Transverse colon (tissue), 4 donors: ENCODE measurements at regions not wholly inside any gene's neighbourhood (a gene's known extent, or its start where the extent isn't known, plus 50 kb on each side); places are given as distances from the start of the nearest gene placed in this dataset.

Experiments
- DNase-seq: peaks from one replicate; pipeline ENCODE4 v3.0.0-alpha.2; 2019
- H3K27ac ChIP-seq, 4 donors: fragments of 200-600 bp; sonication (generic); 2 replicates each; pipeline ENCODE4 v1.5.1; 2016 to 2018; ENCODE audit warnings: inconsistent platforms in 4 of 4
- H3K27me3 ChIP-seq: fragments of 200-600 bp; sonication (generic); 2 replicates; pipeline ENCODE4 v1.5.1; 2017; ENCODE audit warnings: inconsistent platforms
- H3K36me3 ChIP-seq, 4 donors: fragments of 200-600 bp; sonication (generic); 2 replicates each; pipeline ENCODE4 v1.5.1; 2017 to 2019; ENCODE audit warnings: inconsistent platforms in 4 of 4
- H3K4me1 ChIP-seq, 4 donors: fragments of 200-600 bp; sonication (generic); 2 replicates each; pipeline ENCODE4 v1.5.1; 2017 to 2020; ENCODE audit warnings: inconsistent platforms in 4 of 4
- H3K4me3 ChIP-seq, 4 donors: fragments of 200-600 bp; sonication (generic); 1 replicate in 1 of 4; 2 replicates in 3 of 4; pipeline versions ENCODE4 v1.5.1 to v1.6.1; 2017 to 2019; ENCODE audit warnings: inconsistent platforms in 4 of 4
- H3K9me3 ChIP-seq, 2 donors: fragments of 200-600 bp; sonication (generic); 2 replicates each; pipeline ENCODE4 v1.5.1; 2017 to 2019; ENCODE audit warnings: inconsistent platforms in 2 of 2
- EP300 ChIP-seq: sonication (generic); formaldehyde crosslinking; IDR thresholded peaks from one replicate; pipeline ENCODE4 v1.6.1; 2017; ENCODE audit warnings: antibody characterized with exemption, low read depth
- POLR2A ChIP-seq: fragments of 450-650 bp; IDR thresholded peaks from one replicate; pipeline ENCODE4 v1.6.1; 2016; ENCODE audit warnings: antibody characterized with exemption, mild to moderate bottlenecking, moderate library complexity
- POLR2AphosphoS5 ChIP-seq, 3 donors: sonication (generic); formaldehyde crosslinking; IDR thresholded peaks; one replicate each; pipeline ENCODE4 v1.6.1; 2016; ENCODE audit warnings: antibody characterized with exemption in 3 of 3
- WGBS, 2 donors: methylation state at CpG; one replicate each; pipeline ENCODE4 v1.1.5; 2018; ENCODE audit warnings: low coverage in 1 of 2; 5-methylcytosine and 5-hydroxymethylcytosine counted together
- in situ Hi-C, 4 donors: fragments of 200-750 bp; cut with MboI; loops; one replicate each; pipeline versions ENCODE4 v1.15.0 to v1.15.1; 2017; ENCODE audit warnings: low sequenced_read_pairs in 3 of 4, low pct_ligation_motif_present in 1 of 4, low pct_unique_long_range_greater_than_20kb in 1 of 4
- intact Hi-C: fragments of 100-400 bp; cut with DNase I; formaldehyde crosslinking; loops from one replicate; pipeline ENCODE4 v1.15.1; 2023; ENCODE audit warnings: low total_unique reads
- TF ChIP-seq, protein P1 (sequence below), 5 experiments: fragments of 200-600 bp in 3 of 5; fragments of 450-650 bp in 2 of 5; sonication (generic) in 3 of 5; IDR thresholded peaks; 1 replicate in 2 of 5; 2 replicates in 3 of 5; pipeline ENCODE4 v1.5.1; 2016 to 2017; ENCODE audit warnings: antibody characterized with exemption in 5 of 5, inconsistent platforms in 3 of 5, mild to moderate bottlenecking in 2 of 5, moderate library complexity in 1 of 5

DNA sequence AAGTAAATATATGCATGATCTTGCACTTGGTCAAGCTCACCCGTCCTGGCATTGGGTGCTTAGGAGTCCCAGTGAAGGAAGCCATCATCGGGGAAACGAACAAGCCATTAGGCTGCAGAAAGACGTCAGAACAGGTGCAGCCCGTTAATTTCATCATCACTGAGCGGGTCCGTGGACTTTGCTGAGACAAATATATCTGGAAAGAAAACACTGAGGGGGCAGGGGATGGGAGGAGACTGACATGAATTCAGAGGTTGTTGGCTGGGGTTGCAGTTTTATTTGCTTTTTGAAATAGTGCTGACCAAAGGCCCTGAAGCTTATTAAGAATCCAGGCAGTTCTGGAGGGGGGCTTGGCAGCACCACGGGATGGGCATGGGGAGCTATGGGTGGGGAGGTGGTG lies 207.2 kb downstream of the ENGASE start:
- TF ChIP-seq, protein P1, sequence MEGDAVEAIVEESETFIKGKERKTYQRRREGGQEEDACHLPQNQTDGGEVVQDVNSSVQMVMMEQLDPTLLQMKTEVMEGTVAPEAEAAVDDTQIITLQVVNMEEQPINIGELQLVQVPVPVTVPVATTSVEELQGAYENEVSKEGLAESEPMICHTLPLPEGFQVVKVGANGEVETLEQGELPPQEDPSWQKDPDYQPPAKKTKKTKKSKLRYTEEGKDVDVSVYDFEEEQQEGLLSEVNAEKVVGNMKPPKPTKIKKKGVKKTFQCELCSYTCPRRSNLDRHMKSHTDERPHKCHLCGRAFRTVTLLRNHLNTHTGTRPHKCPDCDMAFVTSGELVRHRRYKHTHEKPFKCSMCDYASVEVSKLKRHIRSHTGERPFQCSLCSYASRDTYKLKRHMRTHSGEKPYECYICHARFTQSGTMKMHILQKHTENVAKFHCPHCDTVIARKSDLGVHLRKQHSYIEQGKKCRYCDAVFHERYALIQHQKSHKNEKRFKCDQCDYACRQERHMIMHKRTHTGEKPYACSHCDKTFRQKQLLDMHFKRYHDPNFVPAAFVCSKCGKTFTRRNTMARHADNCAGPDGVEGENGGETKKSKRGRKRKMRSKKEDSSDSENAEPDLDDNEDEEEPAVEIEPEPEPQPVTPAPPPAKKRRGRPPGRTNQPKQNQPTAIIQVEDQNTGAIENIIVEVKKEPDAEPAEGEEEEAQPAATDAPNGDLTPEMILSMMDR (IDR thresholded peaks at IDR 0.05), result no peak
- TF ChIP-seq POLR2AphosphoS5 (IDR thresholded peaks at IDR 0.05), result no peak
- TF ChIP-seq POLR2A, result no peak
- no peak for TF ChIP-seq EP300
- Histone ChIP-seq H3K27ac (no peak overlapping the region), H3K9me3 (no peaks in the 10 kb centered on the region), H3K36me3 (no peaks in the 10 kb centered on the region), H3K27me3 (no peaks in the 10 kb centered on the region), H3K4me1 (no peaks in the 10 kb centered on the region), H3K4me3 (no peak overlapping the region)
- DNase-seq, result no peak
- 33 to 54% methylated on average over 7 to 8 of the region's 8 CpGs for WGBS, 2 donors
- intact Hi-C loops, result no loop called here
- in situ Hi-C loops, result no loop called here

DNA sequence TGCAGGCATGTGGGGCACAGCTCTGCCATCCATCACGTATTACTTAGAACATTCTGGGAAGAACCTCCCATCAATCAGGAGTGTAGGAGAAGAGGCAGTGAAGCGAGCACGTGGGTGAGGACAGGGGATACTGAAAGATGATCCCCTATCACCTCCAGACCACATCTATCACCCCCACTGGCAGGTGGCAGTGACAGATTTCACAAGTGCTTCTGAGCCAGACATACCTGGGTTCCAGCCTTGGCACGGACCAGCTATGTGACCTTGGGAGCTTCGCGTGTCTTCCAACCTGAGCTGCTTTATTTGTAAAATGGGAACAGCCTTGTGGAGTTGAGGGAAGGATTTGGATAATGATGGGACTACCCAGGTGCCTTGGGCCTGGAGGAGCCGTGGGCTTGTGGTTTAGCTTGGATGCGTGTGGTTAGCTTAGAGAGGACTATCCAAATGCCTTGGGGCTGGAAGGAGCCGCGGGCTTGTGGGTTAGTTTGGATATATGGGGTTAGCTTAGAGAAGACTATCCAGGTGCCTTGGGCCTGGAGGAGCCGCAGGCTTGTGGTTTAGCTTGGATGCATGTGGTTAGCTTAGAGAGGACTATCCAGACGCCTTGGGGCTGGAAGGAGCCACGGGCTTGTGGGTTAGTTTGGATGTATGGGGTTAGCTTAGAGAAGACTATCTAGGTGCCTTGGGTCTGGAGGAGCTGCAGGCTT lies 206.4 kb downstream of the ENGASE start:
- Histone ChIP-seq H3K36me3 (no peaks in the 10 kb centered on the region), H3K27me3 (no peaks in the 10 kb centered on the region), H3K9me3 (no peaks in the 10 kb centered on the region), H3K4me1 (no peaks in the 10 kb centered on the region), H3K4me3 (no peak overlapping the region), H3K27ac (no peak overlapping the region)
- in situ Hi-C loops, result no loop called here
- intact Hi-C loops, result no loop called here
- 50 to 62% methylated on average over 2 to 13 of the region's 13 CpGs for WGBS, 2 donors
- DNase-seq, result no peak
- TF ChIP-seq POLR2A, result no peak
- TF ChIP-seq EP300, result no peak
- TF ChIP-seq, protein P1 (IDR thresholded peaks at IDR 0.05), result no peak

DNA sequence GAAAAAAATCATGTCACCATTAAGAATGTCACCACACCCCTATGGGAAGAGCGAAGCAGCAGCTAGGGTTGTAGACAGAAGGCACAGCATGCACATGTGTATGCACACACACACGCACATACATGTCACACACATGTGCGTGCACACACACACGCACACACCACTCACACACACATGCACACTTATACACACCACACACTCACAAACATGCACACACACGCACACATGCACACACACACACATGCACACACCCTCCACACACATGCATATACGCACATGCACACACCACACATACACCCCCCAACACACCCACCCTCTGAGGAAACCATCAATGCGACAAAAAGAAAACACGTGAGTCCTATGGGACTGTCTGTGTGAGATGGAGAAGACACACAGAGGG lies 205.4 kb downstream of the ENGASE start:
- in situ Hi-C loops (no loop called here), intact Hi-C loops (no loop called here)
- 84% methylated on average over 8 of the region's 8 CpGs; no CpG with 5 or more reads in 1 of the 2 donors for WGBS, 2 donors
- no peaks in the 10 kb centered on the region for H3K4me1 ChIP-seq
- H3K27ac ChIP-seq, result no peak overlapping the region
- no peaks in the 10 kb centered on the region for H3K36me3 ChIP-seq
- no peaks in the 10 kb centered on the region for H3K9me3 ChIP-seq
- TF ChIP-seq, protein P1 (IDR thresholded peaks at IDR 0.05), result no peak
- TF ChIP-seq POLR2A, result no peak
- TF ChIP-seq POLR2AphosphoS5 (IDR thresholded peaks at IDR 0.05), result no peak
- TF ChIP-seq EP300, result no peak
- no peak for DNase-seq
- H3K4me3 ChIP-seq, result no peak overlapping the region
- no peaks in the 10 kb centered on the region for H3K27me3 ChIP-seq

DNA sequence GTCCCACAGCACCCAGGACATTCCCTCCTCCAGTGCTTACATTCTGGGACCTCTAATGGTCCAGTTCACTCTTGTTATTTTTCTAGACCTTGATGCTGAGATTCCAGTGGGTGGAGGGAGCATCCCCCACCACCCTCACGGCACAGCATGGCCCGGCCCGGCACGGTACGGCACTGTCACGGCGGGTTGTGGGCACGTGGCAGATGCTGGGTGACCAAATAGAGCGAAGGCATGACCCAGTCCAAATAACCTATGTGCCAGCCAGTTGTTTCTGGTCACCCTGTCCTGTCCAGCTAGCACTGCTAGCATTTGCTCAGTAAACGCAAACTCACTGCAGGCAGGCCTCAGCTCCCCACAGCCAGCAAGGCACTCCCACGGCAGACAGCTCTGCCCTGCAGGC lies 204.7 kb downstream of the ENGASE start:
- 87% methylated on average over 11 of the region's 11 CpGs; no CpG with 5 or more reads in 1 of the 2 donors for WGBS, 2 donors

More for the DNA sequence above, 204.7 kb downstream of the ENGASE start:
- no peaks in the 10 kb centered on the region for H3K36me3 ChIP-seq
- H3K4me3 ChIP-seq, result no peak overlapping the region
- intact Hi-C loops, result no loop called here
- H3K4me1 ChIP-seq, result no peaks in the 10 kb centered on the region
- no peaks in the 10 kb centered on the region for H3K9me3 ChIP-seq
- DNase-seq, result no peak
- in situ Hi-C loops, result no loop called here
- no peaks in the 10 kb centered on the region for H3K27me3 ChIP-seq
- TF ChIP-seq POLR2A (no peak), EP300 (no peak), POLR2AphosphoS5 (IDR thresholded peaks at IDR 0.05) (no peak)
- TF ChIP-seq, protein P1 (IDR thresholded peaks at IDR 0.05), result no peak
- H3K27ac ChIP-seq, result no peak overlapping the region
